Esophagus (tissue), 2 donors: ENCODE measurements at regions not wholly inside any gene's neighbourhood (a gene's known extent, or its start where the extent isn't known, plus 50 kb on each side); places are given as distances from the start of the nearest gene placed in this dataset.
"Not testable (repeated sequence)": the region's sequence is repeated elsewhere in the genome, so short reads cannot be mapped to it uniquely, and the experiment has no call there.

Experiments used
- H3K27ac ChIP-seq, 2 donors: one replicate each; pipeline ENCODE4 v1.5.1; 2013; ENCODE audit warnings: low read depth in 2 of 2, mild to moderate bottlenecking in 2 of 2, inconsistent platforms in 1 of 2, low read length in 1 of 2, moderate library complexity in 1 of 2
- H3K27me3 ChIP-seq, 2 donors: one replicate each; pipeline ENCODE4 v1.6.1; 2013; ENCODE audit warnings: low read length in 2 of 2, control low read depth in 1 of 2, mild to moderate bottlenecking in 1 of 2; ENCODE audit not compliant: insufficient read depth in 2 of 2, control insufficient read depth in 1 of 2
- H3K36me3 ChIP-seq, 2 donors: one replicate each; pipeline ENCODE4 v1.6.1; 2013; ENCODE audit warnings: low read length in 1 of 2; ENCODE audit not compliant: control insufficient read depth in 2 of 2, insufficient read depth in 2 of 2
- H3K4me1 ChIP-seq, 2 donors: one replicate each; pipeline ENCODE4 v1.6.1; 2013; ENCODE audit warnings: low read length in 1 of 2; ENCODE audit not compliant: control insufficient read depth in 2 of 2, insufficient read depth in 2 of 2
- H3K4me3 ChIP-seq, 2 donors: one replicate each; pipeline ENCODE4 v1.5.1; 2013; ENCODE audit warnings: low read length in 2 of 2, mild to moderate bottlenecking in 2 of 2, low read depth in 1 of 2, moderate library complexity in 1 of 2
- H3K9me3 ChIP-seq, 2 donors: one replicate each; pipeline ENCODE4 v1.6.1; 2013; ENCODE audit warnings: mild to moderate bottlenecking in 2 of 2, low read depth in 1 of 2, low read length in 1 of 2, moderate library complexity in 1 of 2; ENCODE audit not compliant: control insufficient read depth in 2 of 2, insufficient read depth in 1 of 2
- WGBS, 2 donors: extraction: QIAGEN DNeasy Blood & Tissue Kit; methylation state at CpG; one replicate each; pipeline ENCODE4 v1.1.7; 2013; 5-methylcytosine and 5-hydroxymethylcytosine counted together
- donor health status: healthy with polysubstance abuse.
- donor health status: Bipolar disorder and iron deficiency.

DNA sequence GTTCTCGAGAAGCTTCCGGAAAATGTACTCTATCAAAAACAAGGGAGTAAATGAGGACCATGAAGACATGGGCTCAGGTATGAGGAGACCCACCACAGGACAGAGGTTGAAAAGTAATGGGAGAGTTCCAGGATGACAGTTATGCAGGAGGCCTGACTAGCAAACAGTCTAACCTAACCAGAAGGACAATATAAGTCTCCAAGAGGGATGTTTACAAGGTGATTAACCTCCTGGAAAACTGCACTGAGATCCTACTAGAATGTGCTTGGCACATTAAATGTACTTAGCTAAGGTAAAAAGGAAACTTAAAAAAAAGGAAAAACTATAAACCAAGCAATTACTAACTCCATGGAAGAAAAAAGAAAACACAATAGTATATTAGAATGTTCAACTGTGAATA is 258.3 kb downstream of the KLF5 start:
- H3K27ac ChIP-seq = peak overlapping the region in 1 of 2 donors; percentile 9
- WGBS, 2 donors = 92 to 95% methylated on average over 2 of the region's 2 CpGs
- no peaks in the 10 kb centered on the region for H3K4me1 ChIP-seq
- H3K27me3 ChIP-seq = no peaks in the 10 kb centered on the region
- H3K36me3 ChIP-seq = no peaks in the 10 kb centered on the region
- H3K4me3 ChIP-seq = no peak overlapping the region
- no peaks in the 10 kb centered on the region for H3K9me3 ChIP-seq

- H3K27ac ChIP-seq = no peak overlapping the region
These were observed 251.6 kb downstream of the KLF5 start for GRCh38 chr13:73310366-73310765.

DNA sequence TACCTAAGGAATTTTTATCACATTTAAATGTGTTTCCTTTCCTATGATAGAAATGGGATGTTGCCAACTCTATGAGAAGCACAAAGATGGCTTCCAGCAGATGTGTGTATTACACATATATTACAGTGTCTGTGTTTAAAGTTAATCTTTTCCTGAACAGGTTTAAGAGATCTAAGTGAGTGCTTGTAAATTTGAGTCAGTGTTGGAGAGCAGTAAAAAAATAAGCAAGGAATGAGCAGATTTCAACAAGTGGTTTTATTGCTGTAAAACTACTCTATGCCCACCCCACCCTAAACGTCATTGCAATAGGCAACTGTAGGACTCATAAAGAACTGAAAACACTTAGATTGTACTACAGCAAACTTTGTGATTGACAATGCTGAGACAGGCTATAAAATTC is 248.7 kb downstream of the KLF5 start:
- Histone ChIP-seq H3K4me3 (no peak overlapping the region), H3K9me3 (no peaks in the 10 kb centered on the region), H3K27me3 (no peaks in the 10 kb centered on the region), H3K4me1 (no peaks in the 10 kb centered on the region), H3K36me3 (no peaks in the 10 kb centered on the region), H3K27ac (no peak overlapping the region)
- 74% methylated on average over 1 of the region's 1 CpG for WGBS, 2 donors

More at GRCh38 chr13:73310366-73310765, 251.6 kb downstream of the KLF5 start:
- Histone ChIP-seq H3K4me3 (no peak overlapping the region), H3K27me3 (no peaks in the 10 kb centered on the region), H3K4me1 (no peaks in the 10 kb centered on the region), H3K9me3 (no peaks in the 10 kb centered on the region), H3K36me3 (no peaks in the 10 kb centered on the region)
- 82 to 87% methylated on average over 2 of the region's 2 CpGs for WGBS, 2 donors

DNA sequence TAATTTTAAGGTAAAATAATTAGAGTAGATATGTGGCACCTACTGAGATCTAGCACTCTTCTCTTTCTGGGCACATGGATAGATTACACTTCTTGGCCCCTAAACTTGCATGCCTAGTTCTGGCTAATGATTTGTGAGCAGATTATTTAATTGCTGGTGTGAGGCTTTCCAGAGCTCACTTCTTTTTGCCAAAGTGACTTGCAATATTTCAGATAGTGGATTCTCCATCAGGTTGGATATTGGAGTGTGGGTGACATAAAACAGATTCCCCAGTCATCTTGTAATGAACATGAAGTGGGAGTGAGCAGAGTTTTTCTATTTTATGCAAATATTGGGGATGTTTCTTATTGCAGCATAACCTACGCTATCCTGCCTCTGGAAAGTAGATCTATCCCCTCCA is 247.9 kb downstream of the KLF5 start:
- Histone ChIP-seq H3K4me3 (no peak overlapping the region), H3K4me1 (no peaks in the 10 kb centered on the region), H3K27me3 (no peaks in the 10 kb centered on the region), H3K36me3 (no peaks in the 10 kb centered on the region), H3K27ac (no peak overlapping the region), H3K9me3 (no peaks in the 10 kb centered on the region)
- 92 to 94% methylated on average over 1 of the region's 1 CpG for WGBS, 2 donors

- Histone ChIP-seq H3K27ac (no peak overlapping the region), H3K9me3 (no peaks in the 10 kb centered on the region), H3K4me3 (no peak overlapping the region), H3K4me1 (no peaks in the 10 kb centered on the region), H3K36me3 (no peaks in the 10 kb centered on the region), H3K27me3 (no peaks in the 10 kb centered on the region)
- WGBS, 2 donors = 88% methylated on average over 2 of the region's 2 CpGs
These were observed 245.6 kb downstream of the KLF5 start for GRCh38 chr13:73304442-73304841.

DNA sequence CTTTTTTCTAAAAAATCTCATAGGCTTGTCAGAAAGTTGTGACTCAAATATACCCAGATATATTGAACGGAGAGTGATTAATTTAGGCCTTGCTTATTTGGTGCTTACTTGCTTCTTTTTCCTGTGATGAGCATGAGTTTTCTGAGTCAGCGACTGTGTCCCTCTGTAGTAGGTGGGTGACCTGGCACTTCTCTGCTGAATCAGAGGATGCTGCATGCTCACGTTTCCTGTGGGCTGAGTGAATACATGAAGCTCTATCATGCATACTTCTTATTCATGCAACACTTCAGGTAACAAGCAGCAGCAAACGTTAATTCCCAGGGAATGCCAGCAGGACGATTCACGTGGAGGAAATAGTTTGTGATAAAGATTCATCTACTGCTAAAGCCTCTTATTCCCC is 245.0 kb downstream of the KLF5 start:
- Histone ChIP-seq H3K4me1 (no peaks in the 10 kb centered on the region), H3K27ac (no peak overlapping the region), H3K27me3 (no peaks in the 10 kb centered on the region), H3K9me3 (no peaks in the 10 kb centered on the region), H3K36me3 (no peaks in the 10 kb centered on the region), H3K4me3 (no peak overlapping the region)
- WGBS, 2 donors = 56 to 65% methylated on average over 6 of the region's 6 CpGs

GRCh38 chr13:73301622-73302021 is 242.8 kb downstream of the KLF5 start:
- H3K27ac ChIP-seq, H3K9me3 ChIP-seq, H3K36me3 ChIP-seq, H3K27me3 ChIP-seq, H3K4me1 ChIP-seq, H3K4me3 ChIP-seq: not testable (repeated sequence)

DNA sequence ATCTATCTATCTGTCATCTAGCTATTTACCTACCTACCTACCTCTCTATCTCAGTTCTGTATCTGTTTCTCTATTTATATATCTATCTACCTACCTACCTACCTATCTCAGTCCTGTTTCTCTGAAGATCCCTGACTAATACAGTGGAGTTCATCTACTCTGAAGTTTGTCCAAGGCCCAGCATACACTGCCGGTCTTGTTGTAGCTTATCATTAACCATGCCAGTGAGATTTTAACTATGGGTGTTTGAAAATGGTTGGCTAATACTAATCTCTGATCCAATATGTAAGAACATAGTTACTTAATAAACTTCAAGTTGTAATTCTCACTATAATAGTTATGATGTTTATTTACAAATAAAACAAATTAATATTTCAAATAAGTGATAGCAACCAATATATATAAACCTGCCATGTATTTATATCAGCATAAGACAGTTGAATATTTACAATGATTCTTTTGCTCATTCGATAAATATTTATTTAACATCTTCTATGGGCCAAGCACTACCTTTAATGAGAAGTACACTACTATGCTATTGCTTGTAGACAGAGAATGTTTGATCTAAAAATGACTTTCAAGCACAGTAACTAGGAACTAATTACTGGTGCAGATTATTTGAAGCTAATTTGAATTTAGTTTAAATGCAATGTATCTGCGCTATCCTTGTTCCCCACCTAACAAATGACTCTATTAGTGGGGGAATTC is 242.1 kb downstream of the KLF5 start:
- Histone ChIP-seq H3K27me3 (no peaks in the 10 kb centered on the region), H3K36me3 (no peaks in the 10 kb centered on the region), H3K4me1 (no peaks in the 10 kb centered on the region), H3K9me3 (no peaks in the 10 kb centered on the region), H3K4me3 (no peak overlapping the region), H3K27ac (no peak overlapping the region)
- WGBS, 2 donors = 90 to 95% methylated on average over 3 of the region's 3 CpGs

GRCh38 chr13:73299787-73300186 is 241.0 kb downstream of the KLF5 start:
- Histone ChIP-seq H3K27ac (no peak overlapping the region), H3K9me3 (no peaks in the 10 kb centered on the region), H3K27me3 (no peaks in the 10 kb centered on the region), H3K36me3 (no peaks in the 10 kb centered on the region), H3K4me3 (no peak overlapping the region), H3K4me1 (no peaks in the 10 kb centered on the region)
- 74 to 75% methylated on average over 2 of the region's 2 CpGs for WGBS, 2 donors

GRCh38 chr13:73293913-73294523 is 235.2 kb downstream of the KLF5 start:
- Histone ChIP-seq H3K4me1 (no peaks in the 10 kb centered on the region), H3K4me3 (no peak overlapping the region)
- 89 to 94% methylated on average over 6 of the region's 6 CpGs for WGBS, 2 donors

More at GRCh38 chr13:73293913-73294523, 235.2 kb downstream of the KLF5 start:
- Histone ChIP-seq H3K27me3 (no peaks in the 10 kb centered on the region), H3K27ac (peak overlapping the region in 1 of 2 donors; percentile 3), H3K36me3 (no peaks in the 10 kb centered on the region), H3K9me3 (no peaks in the 10 kb centered on the region)
